GM18498 (cell line): ENCODE measurements at regions not wholly inside any gene's neighbourhood (a gene's known extent, or its start where the extent isn't known, plus 50 kb on each side); places are given as distances from the start of the nearest gene placed in this dataset.

Experiments
- ATAC-seq: cut with Tn5 transposase; IDR thresholded peaks from one replicate; pipeline ENCODE4 v1.9.1; 2021; ENCODE audit warnings: mild to moderate bottlenecking, moderate library complexity; ENCODE audit not compliant: unreplicated experiment

DNA sequence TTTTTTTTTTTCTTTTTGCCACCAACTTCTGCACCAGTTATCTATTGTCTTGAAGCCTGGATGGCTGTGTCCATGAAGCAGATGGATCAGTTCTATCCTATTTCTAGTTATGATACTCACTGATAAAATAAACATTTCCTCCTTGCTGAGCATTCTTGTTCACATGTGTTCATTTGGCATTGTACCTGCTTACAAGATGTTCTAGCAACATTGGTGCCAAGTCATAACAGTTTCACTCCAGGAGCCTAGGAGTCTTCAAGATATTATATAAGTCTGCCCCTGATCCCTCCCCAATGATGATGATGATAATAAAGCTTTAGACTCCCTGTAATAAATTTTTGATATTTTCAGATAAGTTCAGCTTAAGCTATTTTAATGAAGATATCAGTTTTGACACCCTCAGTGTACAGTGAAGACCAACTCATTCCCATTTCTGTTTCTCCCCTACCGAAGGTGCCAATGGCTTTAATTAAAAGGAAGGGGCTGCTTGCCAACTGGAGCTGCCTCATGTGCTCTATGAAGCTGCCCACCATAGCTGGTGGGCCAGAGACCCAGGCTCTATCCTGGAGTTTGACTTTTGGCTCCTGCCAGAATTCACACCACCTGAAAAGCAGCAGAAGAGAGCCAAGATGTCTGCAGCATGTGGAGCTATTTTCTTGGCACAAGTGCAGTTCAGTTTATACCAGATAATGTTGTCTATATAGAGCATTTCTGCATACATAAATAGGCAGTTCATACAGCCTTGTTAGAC is 265.4 kb upstream of the TET2 start:
- no peak for ATAC-seq

DNA sequence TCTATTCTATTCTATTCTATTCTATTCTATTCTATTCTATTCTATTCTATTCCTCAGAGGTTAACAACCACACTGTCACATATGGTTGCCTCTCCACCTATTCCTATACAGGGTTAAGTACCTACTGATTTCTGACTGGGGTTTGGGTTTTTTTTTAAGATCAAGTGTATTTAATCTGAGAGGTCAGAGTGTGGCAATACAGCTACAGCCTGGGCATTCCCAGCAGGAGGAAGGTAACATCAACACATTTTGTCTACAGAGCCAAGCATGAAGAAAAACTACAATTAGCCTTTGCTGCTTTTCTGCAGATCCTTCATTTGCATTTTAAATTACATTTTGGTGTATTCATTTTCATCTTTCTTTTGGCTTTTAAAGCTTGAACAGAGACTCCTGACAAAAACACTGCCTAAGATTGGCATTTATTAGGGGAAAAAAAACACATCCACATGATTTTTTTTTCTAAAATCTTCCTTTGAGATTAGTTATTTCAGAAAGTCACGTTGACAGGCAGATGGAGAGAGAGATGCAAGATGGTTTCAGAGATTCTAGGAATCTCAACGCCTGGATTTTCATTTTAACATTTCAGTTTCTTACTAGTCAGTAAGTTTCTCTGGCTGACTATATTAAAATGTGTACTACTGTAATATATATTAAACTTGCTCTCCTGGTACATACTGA is 255.9 kb upstream of the TET2 start:
- no peak for ATAC-seq

DNA sequence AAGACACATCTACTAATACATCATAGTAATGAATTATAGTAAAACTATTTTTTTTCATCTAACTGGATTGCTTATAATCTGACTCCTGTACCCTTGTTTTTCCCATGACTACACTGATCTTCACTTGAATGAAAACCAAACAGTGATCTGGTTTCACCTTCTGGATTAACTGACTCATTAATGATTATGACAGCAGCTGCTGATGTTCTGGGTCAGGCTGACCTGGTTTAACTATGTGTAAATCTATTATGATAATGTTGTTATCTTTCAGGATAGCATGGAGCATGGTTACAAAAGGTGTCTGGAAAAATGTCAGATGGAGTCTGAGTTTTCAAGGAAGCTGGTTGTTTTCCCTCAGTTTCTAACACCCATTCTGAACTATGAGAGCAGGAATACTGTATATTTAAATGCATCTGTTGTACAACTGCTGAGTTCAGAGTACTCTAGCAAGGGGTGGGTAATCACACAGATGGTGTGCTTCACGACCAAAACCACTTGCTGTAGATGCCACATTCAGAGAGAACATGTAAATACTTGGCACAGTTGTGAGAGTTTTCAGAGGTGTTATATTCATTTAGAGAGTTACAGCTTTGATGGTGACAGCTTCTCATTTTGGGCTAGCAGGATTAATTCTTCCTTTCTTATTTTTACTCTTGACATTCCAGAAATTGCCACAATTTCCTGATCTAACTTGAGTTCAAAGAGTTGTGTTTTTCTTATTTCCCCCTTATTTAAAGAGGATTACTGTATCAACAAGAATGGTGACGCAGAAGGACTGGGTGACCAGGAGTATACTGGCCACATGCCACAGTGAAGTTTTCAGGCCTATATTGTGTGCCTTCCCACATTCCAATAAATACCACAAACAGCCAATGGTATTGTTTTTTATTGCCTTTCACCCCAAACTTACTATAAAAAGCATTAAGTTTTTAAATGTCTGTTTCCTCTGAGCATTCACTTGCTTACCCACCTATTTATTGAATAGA is 249.7 kb upstream of the TET2 start:
- peak; percentile 94 for ATAC-seq

DNA sequence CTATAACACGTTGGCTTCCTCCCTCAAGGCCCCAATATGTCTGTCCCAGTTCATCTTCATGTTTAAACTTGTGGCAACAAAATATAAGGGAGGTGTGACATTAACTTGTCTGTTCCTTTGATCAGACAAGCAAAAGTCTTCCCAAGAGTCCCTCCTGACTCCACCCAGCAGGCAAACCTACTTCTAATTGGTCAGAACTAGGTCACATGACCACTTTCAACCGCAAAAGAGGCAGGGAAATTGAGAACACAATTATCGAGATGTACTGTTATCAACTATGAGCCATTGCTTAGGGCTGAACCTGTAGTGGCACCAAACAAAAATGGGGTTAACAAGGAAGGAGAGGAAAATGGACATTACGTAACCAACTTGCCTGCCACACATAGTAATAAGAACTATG is 246.8 kb upstream of the TET2 start:
- no peak for ATAC-seq

DNA sequence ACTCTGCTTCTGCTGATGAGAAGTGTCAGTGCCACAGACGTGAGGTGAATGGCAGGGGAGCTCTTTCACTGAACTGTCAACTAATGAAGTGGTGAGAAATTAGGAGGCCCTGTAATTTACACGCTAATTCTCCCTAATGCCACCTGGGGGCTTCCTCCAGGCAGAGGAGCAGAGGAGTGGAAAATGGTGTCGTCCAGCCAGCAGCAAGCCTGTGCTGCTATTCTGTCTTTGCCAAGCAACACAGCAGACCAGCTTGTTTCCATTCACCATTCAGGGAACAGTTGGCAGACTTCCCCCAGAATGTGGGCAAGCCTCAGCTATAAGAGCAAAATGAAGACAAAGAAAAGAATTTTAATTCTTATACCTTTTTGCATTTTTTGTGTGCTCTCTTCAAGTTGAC is 245.2 kb upstream of the TET2 start:
- ATAC-seq: no peak

DNA sequence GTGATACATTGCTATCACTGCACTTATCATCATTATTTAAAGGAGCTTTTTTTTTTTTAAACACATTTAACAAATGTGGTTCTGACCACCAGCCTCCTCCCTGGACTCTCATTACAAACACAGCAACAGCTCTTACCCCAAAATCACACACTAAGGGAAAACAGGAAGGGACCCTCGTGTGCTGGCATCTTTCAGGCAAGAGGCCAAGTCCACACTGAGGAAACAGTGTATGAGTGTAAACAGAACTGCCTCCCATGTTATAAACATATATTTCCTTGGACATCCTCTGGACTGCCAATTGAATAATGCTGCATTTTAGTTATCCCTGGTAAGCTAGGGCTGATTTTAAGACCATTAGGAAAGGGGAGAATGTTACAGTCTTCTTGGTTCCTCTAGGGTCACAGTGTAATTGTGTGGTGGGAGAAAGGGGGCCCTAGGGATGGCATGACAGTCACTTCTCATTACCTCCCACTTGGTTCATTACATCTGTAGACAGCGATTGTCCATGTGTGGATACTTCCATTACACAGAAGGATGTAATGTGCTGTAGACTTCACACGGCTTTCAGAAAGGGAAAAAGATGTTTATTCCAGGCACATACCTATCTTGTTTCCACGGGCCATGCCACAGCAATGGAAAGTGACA is 244.6 kb upstream of the TET2 start:
- ATAC-seq: no peak

DNA sequence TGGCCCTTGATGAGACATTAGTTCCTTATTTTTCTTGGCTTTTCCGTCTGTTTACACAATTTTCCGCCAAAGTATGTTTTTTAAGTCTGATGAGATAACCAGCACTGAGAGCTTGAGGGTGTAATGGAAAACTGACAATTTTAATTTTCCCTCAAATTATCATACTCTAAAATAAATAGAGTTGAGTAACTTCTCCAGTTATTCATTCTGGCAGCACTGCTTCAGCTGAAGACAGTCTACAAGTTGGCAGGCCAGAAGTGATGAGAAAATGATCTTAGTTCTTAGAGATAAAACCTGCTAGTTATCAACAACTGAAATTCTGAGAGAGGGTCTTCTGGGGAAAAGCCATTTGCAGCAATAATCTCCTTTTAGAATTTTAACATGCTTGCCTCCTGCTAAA is 241.6 kb upstream of the TET2 start:
- no peak for ATAC-seq

DNA sequence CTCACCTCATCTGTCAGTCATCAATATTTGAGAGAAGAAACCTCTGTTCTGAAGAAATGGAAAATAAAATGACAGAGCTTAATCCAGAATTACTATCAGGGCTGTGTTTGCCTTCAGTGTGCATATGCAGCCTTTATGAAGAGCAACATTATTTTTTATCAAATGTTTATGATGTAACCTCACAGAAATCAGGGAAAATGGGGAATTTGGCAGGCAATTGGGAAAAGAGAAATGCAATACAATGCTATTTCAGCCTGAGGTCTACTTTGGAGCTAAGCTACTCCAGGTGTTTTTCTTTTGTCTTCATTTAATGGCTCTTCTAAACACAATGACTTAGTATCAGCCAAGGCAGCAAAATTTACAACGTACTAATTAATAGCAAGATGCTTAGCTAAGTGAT is 241.1 kb upstream of the TET2 start:
- ATAC-seq: no peak

DNA sequence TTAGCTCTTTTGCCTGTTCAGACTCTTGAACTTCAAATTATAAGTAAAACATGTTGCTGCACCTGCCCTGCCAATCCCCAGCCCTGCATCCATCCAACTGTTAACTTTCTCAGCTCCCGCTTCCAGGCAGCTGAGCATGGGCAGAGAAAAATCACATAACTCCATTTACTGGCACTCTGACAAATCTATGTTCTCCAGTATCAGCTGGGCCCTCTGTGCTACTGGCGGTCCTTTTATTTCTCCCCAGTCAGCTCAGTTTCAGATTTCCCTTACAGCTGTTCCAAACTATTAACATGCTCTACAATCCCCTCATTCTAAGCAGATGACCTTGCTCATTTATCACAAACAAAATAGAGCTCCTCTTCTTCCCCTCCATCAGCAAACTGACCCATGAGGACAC is 240.4 kb upstream of the TET2 start:
- no peak for ATAC-seq

DNA sequence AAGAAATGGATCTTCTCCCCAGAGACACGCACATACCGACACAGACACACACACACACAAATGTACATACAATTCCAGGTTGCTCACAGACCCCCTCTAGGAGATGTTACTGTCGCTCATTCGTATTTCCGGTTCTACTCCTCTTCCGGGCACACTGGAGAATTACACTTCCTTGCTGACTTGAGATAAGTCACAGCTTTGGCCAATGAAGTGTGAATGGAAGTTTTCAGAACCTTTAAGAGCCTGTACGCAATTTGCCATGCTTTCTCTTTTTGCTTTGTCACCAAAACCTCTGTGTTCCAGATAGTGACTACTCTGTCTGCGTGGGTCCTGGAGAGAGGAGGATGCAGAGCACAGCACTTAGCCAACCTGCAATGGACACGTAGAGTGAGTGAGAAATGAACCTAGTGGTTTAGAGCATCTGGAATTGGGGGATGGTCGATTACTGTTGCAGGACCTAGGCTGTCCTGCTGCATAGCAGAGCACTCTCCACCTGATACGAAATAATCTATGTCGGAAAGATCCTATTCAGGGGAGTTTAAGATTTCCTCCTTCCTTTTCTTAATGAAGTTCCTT is 239.5 kb upstream of the TET2 start:
- no peak for ATAC-seq

DNA sequence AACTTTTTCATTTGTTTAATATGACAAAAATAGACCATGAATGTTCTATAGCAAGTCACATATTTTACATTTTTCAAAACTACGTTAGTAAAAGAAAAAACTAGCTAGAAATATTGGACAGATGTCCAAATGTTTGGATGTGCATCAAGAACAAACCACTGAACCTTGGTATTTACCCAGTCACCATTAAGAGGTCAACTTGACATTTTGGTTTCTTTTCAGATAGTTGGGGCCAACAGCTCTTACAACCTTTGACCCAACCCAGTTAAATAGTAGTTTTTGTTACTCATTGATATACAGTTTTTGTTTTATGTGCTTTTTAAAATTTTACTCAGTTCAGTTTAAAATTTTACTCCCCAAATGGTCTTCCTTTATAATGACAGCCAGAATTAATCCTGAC is 238.7 kb upstream of the TET2 start:
- ATAC-seq: no peak

DNA sequence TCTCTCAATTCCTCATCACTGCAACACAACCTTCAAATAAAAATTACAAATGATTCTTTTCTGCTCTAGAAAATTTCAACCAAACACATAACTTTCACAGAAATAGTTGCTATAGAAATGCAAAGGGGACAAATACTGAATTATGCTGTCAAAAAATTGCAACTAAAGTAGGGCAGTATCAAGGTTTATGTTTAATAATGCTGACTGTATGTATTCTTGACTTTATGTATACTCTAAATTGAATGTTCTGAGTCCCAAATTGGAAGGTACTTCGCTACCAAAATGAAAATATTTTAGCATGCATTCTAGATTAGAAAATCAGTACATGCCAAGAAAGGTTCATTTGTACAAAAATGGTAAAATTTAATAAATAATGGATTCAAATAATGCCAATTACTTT is 237.3 kb upstream of the TET2 start:
- no peak for ATAC-seq

DNA sequence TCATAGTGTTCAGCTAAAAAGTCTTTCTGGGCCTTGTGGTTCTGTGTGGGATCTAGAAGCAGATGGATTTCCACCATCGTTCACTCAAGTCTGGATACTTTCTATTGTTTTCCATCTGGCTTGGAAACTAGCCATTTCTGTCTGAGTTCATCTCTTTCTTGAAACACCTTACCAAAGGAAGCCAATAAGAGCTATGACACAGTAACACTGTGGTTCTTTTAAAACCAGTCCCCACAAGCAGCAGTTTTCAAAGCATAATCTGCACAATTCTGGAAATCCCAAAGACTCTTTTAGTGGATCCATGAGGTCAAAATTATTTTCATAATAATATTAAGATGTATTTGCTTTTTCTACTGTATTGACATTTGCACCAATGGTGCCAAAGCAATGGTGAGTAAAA is 234.2 kb upstream of the TET2 start:
- ATAC-seq: no peak

DNA sequence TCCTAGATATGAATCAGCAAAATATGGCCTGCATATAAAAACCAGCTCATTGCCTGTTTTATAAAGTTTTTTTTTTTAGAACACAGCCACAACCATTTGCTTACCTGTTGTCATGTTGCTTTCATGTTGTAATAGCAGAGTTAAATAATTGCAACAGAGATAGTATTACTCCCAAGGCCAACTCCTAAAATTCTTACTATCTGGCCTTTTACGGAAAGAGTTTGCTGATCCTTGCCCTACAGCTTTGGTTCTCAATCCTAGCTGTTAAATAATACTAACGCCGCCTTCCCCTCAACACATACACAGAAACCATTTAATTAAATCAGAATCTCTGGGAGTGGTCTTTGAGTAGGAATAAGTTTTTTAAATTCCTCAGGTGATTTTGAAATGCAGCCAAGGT is 231.3 kb upstream of the TET2 start:
- no peak for ATAC-seq

DNA sequence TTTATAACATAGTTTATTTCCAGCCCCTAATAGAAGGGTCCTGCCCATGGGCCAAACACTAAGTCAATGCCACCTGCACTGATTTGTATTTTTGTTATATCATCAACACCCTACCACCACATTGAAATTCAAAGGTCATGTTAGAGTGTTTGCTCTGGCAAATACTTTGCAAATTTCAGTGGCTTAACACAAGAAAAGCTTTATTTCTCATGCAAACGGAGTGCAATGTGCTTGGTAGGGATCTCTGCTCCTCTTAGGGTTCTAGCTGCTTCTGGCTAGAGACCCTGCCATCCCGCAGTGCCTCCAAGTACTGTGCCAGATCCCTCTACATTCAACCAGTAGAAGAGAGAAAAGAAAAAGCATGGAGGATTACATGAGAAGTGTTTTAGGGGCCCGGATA is 230.8 kb upstream of the TET2 start:
- no peak for ATAC-seq

DNA sequence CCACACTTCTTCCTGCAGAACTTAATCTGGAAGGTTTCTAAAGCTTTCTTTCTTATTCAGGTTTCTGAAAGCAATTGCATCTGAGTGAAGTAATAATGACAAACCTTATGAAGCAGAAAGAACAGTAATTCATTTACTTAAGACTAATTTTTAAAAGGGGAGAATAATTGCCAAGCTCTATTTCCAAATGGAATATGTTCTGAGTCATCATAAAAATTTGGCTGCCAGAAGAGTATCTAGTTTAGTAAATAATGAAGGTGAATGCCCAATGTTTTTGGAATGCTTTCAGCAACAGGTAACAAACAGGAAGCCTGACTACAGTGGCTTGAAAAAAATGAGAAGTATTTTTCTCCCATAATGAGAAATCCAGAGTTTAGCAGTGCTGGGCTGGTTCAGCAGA is 227.3 kb upstream of the TET2 start:
- no peak for ATAC-seq

DNA sequence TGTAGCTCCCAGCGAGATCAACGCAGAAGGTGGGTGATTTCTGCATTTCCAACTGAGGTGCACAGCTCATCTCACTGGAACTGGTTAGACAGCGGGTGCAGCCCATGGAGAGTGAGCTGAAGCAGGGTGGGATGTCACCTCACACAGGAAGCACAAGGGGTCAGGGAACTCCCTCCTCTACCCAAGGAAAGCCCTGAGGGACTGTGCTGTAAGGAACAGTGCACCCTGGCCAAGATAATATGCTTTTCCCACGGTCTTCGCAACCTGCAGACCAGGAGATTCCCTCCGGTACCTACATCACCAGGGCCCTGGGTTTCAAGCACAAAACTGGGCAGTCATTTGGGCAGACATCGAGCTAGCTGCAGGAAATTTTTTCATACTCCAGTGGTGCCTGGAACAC is 216.4 kb upstream of the TET2 start:
- ATAC-seq: peak; percentile 21

DNA sequence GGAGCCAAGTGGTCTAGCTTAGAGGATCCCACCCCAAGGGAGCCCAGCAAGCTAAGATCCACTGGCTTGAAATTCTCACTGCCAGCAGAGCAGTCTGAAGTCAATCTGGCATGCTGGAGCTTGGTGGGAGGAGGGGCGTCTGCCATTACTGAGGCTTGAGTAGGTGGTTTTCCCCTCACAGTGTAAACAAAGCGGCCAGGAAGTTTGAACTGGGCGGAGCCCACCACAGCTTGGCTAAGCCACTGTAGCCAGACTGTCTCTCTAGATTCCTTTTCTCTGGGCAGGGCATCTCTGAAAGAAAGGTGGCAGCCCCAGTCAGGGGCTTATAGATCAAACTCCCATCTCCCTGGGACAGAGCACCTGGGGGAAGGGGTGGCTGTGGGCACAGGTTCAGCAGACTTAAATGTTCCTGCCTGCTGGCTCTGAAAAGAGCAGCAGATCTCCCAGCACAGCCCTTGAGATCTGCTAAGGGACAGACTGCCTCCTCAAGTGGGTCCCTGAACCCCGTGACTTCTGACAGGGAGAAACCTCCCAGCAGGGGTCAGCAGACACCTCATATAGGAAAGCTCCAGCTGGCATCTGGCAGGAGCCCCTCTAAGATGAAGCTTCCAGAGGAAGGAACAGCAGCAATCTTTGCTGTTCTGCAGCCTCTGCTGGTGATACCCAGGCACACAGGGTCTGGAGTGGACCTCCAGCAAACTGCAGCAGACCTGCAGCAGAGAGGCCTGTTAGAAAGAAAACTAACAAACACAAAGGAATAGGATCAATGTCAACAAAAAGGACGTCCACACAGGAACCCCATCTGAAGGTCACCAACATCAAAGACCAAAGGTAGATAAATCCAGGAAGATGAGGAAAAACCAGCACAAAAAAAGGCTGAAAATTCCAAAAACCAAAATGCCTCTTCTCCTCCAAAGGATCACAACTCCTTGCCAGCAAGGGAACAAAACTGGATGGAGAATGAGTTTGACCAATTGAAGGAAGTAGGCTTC is 215.6 kb upstream of the TET2 start:
- peak; percentile 80 for ATAC-seq

DNA sequence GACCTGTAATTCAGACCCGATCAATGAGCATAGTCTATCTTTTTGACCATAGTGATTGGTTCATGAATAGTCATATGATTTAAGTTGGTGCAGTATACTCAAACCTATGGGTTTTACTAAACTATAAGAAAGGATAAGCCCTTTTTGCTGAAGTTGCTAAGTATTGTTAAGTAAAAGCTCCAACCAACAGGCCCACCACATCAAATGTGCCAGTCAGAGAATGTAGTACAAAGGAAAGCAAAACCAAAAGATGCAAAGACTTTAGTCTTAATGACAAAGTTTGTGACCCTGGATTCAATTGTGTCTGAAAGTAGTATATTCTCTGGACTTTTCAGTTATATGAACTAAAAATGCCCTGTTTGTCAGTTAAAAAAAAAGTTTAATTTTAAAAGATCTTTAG is 208.1 kb upstream of the TET2 start:
- no peak for ATAC-seq

DNA sequence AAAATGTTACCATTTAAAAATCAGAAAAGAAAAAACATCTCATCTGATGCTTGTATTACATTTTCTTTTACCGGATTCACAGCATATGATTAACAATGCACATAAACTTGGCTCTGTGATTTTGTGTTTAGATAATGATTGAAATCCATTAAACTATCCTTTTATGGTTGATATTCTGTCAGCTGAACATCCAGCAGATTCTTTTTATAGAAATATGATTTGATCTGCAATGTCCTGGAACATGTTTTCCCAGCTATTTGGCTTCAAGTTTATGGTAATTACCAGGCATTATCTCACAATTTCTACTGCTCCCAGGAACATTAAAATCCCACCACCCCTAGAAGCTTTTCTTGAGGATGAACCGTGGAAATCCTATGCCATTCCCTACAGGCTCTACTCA is 205.7 kb upstream of the TET2 start:
- no peak for ATAC-seq
